GM18519 (cell line): ENCODE measurements at regions not wholly inside any gene's neighbourhood (a gene's known extent, or its start where the extent isn't known, plus 50 kb on each side); places are given as distances from the start of the nearest gene placed in this dataset.

Experiments used
- ATAC-seq: cut with Tn5 transposase; IDR thresholded peaks from one replicate; pipeline ENCODE4 v1.9.1; 2021; ENCODE audit warnings: mild to moderate bottlenecking, moderate library complexity; ENCODE audit not compliant: unreplicated experiment, low FRiP score

DNA sequence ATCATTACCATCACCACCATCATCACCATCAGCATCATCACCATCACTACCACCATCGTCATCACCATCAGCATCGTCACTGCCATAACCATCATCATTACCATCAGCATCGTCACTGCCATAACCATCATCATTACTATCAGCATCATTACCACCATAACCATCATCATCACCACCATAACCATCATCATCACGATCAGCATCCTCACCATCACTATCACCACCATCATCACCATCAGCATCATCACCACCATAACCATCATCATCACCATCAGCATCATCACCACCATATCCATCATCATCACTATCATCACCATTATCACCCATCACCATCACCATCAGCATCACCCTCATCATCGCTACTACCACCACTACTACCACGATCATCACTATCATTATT lies 493.9 kb upstream of the TBX3 start:
- no peak for ATAC-seq

DNA sequence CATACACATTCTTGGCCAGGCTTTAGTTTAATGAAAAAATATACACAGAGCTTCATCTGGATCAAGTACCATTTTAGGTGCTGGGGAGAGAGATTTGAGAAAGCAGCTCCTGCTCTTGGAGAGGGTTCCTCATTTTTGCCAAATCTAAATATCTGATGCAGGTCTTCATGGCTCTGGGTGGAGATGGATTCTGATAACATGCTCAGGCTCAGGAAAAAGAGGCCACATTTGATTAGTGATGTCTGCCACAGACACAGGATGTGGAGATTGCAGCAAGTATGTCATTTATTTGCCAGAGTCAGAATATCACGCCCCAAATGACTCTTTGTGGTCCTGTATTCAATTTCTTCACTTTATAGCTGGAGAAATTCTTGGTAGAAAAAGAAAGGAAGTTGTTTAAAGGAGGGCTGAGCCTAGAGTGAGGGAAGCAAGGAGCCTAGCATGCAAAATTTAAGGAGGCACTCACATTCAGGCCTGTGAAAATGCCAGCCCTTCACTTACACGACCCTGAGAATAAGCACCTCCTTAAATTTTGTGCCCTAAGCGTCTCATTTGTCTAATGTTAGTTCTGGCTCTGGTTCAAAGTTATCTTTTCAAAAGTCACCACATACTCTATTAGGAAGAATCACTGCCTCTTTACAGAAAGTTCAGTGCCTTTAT lies 492.9 kb upstream of the TBX3 start:
- no peak for ATAC-seq

DNA sequence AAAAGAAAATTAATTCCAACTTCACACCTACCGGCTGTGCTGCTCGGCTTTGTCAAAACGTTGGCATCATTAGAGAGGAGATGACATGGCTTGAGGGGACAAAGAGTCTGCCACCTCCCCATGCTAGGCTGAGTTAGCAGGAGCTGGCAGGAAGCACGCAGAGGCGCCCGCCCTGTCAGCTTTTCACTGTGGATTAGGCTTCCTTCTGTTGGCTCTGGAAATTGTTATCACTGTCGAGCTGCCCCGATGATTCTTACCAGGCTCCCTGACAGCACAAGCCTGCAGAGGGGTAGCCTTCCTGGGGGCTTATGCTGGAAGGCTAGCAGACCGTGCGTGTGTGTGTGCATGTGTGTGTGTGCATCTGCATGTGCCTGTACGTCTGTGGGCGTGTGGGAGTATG lies 490.9 kb upstream of the TBX3 start:
- no peak for ATAC-seq

DNA sequence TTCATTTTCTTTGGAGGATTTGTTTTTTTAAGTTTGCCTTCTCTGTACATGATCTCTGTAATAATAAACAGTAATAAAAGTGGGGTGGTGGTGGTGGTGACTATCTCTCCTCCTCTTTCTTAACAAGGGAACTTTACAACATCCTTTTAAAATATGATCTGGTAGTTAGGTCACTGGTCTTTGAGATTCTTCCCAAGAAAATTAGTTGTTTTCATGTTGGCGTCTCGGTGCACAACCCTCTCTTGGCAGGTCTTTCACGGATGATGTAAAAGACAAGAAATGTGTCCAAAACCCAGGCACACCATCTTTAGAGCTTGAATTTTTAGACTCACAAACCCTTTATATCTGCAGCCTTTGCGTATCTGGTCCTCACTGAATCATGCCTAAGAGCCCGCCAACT lies 488.5 kb upstream of the TBX3 start:
- no peak for ATAC-seq

DNA sequence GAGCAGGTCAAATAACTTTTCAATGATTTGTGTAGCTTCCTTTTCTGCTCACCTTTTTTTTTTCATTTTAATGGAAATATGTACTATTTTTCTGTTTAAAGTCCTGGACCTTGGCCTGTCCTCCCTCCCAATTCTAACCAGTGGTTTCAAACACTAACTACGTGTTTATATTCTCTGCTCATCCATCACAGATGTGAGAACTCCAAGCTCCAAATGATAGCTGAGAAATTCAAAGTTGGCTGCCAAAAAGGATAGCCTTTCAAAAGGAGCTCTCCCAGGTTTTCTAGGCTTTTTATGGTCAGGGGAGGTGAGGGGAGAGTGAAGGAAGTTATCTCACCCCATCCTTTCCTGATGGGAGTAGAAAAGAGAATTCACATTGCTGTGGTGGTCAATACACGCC lies 486.0 kb upstream of the TBX3 start:
- no peak for ATAC-seq

DNA sequence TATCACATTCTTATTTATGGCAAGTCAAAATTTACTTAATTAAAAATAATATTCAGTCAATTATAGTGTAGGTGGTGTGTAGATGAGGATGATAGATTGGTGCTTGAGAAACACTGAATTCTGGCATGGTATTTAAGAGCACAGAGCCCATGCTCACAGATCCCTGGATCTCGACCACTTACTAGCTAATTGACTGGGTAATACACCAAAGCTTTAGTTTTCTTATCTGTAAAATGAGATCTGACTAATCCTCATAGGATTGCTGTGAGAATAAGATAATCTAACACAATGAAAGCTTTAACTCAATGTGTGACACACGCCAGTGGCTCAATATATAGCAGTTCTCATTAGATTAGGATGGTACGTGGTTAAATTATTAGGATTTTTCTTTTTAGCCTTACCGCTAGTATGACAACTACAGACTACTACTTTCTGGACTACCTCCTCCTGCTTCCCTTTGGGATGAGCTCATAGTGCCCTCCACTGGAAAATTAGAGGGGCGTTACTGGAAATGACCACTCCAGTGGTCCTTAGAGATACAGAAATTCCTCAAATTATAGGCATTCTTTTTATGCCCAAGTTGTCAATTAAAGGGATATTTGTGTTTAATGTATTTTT lies 482.8 kb upstream of the TBX3 start:
- ATAC-seq: no peak

DNA sequence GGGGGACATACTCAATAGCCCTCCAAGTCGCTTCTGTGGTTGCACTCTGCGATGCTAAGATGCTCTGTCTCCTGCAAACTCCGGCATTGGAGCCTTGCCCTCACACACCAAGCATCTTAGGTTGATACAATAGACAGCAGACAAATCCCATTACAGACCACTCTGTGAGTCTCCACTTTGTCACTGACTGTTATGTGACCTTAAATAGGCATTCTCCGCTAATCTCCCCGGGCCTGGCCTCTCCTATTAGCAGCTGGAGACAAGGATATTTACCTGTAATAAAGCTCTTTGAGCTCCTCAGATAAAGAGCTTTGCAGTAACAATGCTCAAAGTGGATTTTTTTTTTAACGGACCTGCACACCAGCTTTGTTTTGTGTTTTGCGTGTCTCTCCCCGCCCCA lies 479.7 kb upstream of the TBX3 start:
- ATAC-seq: no peak

DNA sequence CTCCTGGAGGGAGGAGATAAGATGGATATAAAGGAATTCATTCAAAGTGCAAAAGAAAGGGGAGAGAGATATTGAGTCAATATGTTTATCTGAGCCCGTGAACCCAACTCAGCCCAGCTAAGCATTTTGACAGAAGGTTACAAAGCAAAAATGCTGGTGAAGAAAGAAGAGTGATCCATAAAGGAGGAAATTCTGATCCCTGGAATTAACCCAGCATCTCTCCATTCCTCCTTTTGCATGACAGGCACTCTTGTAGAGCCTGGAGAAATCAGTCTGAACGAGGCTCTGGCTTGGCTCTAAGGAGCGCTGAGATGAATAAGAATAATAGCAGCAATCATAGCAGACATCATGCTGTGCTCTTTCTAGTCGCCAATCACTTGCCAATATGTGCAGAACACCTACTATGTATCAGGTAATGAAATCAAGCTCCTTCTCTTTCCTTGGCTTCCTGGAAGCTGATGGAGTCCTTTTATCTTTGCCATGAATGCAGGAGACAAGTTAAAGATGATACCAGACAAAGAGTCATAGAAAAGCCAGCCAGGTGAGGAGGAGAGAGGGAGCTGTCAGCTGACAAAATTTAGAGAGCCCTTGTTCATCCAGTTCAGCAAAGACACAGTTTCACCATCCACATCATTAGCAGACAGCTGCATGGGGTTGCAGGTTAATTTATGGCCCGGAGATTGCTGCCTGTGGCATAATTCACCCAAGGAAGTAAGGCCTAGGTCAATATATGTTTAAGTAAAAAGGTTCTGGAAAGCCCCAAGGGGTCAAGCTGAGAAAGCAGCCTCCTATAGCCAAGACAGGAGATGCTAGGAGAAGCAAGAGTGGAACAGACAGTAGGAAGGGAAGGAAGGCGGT lies 476.5 kb upstream of the TBX3 start:
- ATAC-seq: no peak

DNA sequence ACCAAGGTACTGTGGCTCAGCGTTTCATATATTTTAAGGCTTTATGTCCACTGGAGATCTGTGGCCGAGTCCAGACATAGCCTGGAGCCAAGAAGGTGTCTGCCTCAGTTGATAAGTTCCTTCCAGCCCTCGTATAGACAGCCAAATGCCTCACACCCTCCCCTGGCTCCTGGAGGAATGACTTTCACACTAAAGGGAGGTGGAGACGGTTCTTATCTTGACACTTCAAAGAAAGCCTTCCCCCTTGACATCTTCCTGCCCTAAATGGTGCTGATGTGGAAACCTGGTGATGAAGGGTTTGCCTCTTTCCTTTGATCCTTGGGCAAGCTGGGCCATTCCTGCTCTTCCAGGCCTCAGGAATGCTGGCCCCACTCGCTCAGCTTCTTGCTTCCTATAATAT lies 474.8 kb upstream of the TBX3 start:
- ATAC-seq: no peak

DNA sequence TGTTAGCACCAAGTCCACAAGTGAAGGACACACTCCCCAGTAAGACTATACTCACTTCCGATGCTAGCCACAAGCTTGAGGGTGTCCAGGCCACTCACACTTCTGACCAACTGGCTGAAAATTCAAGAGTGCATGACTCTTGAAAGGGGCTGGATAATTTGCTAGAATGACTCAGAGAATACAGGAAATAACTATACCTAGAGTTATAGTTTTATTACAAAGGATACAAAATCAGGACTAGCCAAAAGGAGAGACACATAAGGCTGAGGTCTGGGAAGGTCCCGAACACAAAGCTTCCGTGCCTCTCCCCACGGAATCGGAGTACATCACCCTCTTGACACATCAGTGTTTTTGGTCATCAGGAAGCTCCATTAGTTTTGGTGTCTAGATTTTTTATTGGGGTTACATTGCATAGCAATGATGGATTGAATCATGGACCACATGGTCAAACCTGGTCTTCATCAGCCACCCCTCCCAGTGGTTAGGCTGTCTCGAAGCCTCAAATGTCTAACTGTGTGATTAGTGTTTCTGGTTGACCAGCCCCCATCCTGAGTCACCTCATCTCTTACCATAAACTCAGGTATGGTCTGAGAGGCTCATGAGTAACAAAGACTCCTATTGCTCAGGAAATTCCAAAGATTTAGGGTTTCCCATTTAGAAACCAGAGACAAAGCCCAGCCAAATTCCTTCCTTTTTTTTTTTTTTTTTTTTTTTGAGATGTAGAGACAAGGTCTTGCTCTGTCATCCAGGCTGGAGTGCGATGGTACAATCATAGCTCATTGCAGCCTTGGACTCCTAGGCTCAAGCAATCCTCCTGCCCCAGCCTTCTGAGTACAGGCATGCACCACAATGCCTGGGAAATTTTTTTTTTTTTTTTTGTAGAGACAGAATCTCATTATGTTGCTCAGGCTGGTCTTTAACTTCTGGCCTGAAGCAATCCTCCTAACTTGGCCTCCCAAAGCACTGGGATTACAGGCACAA lies 472.0 kb upstream of the TBX3 start:
- no peak for ATAC-seq

DNA sequence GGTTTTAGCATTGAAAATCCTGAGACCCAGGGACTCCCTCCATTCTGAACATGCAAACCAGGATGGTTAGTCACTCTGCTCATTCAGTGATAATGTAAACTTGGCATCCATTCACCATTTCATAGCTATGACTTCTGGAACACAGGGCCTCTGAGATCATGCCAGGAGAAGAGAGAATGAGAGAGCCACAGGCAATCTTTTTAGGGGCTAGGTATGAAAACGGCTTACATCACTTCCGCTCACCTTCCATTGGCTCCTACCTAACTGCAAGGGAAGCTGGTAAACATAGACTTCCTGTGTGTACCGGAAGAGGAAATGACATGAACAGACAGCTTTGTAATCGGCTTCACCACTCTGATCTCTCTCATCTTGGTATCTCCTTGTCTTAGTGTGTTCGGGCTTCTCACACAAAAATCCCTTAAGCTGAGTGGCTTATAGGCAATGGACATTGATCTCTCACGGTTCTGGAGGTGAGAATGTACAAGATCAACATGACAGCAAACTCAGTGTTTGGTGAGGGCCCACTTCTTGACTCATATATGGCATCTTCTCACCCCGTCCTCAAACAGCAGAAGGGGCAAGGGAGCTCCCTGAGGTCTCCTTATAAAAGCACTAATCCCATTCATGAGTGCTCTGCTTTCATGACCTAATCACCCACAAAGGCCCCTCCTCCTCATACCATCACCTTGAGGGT lies 465.9 kb upstream of the TBX3 start:
- no peak for ATAC-seq

DNA sequence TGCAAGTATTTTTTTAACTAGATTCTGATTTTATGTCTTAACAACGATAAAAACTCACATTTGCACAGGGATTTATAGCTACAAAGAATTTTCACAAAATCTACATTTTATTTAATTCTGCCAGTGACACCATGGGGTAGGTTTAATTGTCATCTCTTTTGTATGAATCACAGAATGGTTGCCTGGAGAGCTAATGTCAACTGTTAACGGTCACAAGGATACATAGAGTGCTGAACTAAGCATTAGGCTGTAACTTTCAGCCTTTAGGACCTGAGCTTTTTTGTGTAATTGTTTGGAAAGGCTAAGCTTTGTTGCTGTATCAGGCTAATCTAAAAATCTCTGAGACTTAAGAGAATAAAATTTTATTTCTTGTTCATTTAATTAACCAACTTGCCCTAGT lies 465.3 kb upstream of the TBX3 start:
- no peak for ATAC-seq

DNA sequence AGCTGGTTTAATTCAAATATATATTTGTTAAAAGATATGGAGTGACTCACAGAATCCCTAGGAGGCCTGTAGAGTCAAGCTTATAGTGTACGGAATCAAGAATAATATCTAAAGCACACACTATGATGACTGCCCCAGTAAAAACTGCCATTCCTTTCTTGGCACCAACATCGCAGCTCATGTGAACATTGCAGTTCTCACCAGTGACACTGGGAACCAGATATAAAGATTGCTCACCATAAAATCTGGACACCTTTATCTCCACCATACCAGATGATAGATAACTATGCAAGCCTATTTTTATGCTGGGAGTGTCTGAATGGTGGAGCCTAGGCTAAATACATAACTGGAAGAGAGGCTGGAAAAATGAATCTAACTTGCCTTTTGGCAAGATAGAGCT lies 463.9 kb upstream of the TBX3 start:
- no peak for ATAC-seq

DNA sequence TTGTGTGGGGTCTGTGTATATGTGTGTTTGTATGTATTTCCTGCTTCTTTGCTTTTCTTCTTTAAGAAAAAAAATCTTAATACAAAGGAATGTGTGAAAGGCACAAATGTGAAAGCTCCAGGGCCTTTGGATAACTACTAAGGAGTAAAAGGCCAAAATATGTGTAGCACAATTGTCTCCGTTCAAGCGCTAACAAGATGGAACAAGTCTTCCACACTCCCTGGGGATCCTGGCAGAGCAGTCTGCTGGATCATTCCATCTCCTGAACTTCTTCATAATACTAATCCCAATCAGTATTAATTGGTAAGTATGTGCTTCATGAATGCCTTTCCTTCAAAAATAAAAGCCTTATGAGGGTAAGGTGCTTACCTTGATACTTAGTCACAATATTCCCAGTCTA lies 462.5 kb upstream of the TBX3 start:
- ATAC-seq: no peak

DNA sequence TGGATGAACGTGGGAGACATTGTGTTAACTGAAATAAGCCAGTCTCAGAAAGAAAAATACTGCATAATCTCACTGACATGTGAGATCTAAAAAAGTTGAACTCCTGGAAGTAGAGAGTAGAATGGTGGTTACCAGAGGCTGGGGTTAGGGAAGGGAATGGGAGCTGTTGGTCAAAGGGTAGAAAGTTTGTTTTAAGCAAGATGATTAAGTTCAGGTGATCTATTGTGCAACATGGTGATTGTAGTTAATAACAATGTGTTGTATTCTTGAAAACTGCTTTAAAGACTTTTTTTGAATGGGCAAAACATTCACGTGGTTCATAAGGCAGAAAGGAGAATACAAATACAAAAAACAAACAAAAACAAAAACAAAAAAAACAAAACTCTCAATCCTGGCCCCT lies 460.4 kb upstream of the TBX3 start:
- no peak for ATAC-seq

DNA sequence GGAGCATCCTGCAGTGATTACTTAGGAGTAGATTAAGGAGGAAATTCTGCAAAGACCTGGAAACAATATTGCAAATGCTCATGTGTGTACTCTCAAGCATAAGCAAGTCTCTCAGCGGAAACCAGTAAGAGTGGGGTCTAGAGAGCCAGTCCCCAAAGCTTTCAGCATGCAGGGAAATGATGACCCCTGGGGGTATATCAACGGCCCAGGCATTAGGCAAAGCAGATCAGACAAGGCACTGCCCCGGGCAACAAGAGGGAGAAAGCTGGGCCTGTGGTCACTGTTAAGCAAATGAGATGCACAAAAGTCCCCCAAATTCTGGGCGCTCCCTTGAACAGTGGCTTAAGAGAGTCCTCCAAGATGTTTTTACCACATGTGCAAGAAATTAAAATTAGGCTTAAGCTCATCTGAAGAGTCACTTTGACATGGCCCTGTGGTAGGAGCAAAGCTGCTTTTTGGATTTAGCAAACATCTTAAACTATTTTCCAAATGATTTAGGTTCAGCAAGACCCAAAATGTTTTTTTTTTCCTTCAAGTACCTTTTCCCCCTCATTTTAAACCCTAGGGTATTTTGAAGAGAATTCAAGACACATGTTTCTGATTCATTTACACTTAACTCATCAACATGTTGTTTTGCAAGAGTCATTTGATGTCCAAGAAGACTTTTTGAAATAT lies 457.1 kb upstream of the TBX3 start:
- ATAC-seq: no peak

DNA sequence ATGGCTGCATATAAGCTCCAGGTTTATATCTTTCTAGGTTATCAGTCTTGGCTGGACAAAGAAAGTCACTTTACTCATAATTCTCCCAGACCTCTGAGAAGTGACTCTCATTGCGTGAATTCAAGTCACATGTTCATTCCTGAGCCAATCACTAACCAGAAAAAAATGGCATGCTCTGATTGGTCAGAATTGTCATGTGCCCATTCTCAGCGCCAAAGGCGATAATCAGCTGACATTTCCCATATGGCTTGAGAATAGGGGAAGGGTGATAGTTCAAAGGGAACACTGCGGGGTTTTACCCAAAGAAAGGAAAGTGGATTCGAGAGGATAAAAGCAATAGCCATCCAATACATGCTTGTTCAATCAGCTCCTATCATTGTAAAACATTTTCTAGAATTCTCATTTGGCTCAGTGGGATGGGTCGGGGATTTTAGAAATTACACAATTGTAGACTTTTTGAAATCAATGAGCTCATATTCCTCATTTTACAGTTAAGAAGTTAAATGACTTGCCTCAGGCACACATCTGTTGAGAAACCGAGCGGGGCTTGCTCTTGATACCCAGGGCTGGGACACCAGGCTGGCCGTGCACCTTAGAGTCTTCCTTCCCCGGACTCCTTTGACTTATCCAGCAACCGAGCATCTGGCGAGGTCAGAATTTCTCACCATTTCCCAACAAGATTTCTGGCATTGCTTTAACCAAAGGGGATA lies 454.0 kb upstream of the TBX3 start:
- ATAC-seq: no peak

DNA sequence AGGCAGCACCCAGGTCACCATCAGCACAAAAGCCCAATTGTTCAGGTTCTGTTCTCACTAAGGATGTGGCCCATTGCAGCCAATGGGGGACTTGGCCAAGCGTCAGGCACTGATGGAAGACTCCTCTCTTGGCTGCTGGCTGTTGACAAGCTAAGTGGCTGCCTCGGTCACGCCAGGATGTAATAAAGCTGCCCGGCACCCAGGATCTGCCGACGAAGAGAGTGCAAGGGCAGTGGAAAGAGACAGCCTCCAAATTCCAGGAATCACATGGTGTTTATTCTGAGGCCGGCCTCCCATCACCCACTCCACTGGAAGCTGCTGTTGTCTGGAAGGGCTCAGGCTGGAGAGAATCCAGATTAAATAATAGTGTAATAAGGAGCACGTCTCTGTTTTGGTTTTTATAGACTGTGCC lies 451.8 kb upstream of the TBX3 start:
- no peak for ATAC-seq

DNA sequence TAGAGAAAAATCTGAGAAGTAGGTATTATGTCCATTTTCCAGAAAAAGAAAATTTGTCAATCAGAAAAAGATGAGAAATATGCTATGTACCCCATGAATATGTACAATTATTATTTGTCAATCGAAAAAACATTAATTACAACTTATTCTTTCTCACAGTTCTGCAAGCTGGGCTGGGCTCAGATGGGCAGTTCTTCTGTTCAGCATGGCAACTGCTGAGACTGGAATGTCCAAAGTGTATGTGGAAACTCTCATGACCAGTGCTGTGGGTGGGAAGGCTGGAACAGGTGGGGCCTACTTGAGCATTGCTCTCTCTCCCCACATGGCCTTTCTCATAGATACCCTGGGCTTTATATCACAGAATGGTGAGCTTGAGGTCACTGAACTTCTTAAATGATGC lies 450.3 kb upstream of the TBX3 start:
- ATAC-seq: no peak
